NCI-H2171 treated with DMSO at 0.1 percent for 48 hours (cell line): ENCODE measurements at regions not wholly inside any gene's neighbourhood (a gene's known extent, or its start where the extent isn't known, plus 50 kb on each side); places are given as distances from the start of the nearest gene placed in this dataset.
"Not testable (repeated sequence)": the region's sequence is repeated elsewhere in the genome, so short reads cannot be mapped to it uniquely, and the experiment has no call there.

ENCODE experiments used
- DNase-seq: peaks from one replicate; lab custom pipeline; 2025; lab: John Stamatoyannopoulos, UW

- no peak for DNase-seq
Observed at GRCh38 chr2:8118940-8119781, 562.7 kb upstream of the ID2 start.

- no peak for DNase-seq
Observed at GRCh38 chr2:8119782-8120505, 561.9 kb upstream of the ID2 start.

GRCh38 chr2:8120506-8120860 is 561.4 kb upstream of the ID2 start:
- DNase-seq, result no peak

- DNase-seq, result no peak
Observed at GRCh38 chr2:8121022-8121825, 560.6 kb upstream of the ID2 start.

- no peak for DNase-seq
Observed at GRCh38 chr2:8121826-8122513, 559.9 kb upstream of the ID2 start.

GRCh38 chr2:8122520-8122919 is 559.3 kb upstream of the ID2 start:
- no peak for DNase-seq

GRCh38 chr2:8123464-8123863 is 558.4 kb upstream of the ID2 start:
- no peak for DNase-seq

GRCh38 chr2:8125741-8126711 is 555.8 kb upstream of the ID2 start:
- DNase-seq, result no peak

GRCh38 chr2:8126783-8127182 is 555.1 kb upstream of the ID2 start:
- no peak for DNase-seq

- DNase-seq, result not testable (repeated sequence)
Observed at GRCh38 chr2:8131423-8131822, 550.4 kb upstream of the ID2 start.

GRCh38 chr2:8132351-8132831 is 549.5 kb upstream of the ID2 start:
- no peak for DNase-seq

GRCh38 chr2:8132879-8133278 is 549.0 kb upstream of the ID2 start:
- no peak for DNase-seq

- no peak for DNase-seq
Observed at GRCh38 chr2:8133363-8133762, 548.5 kb upstream of the ID2 start.

GRCh38 chr2:8133913-8134472 is 547.9 kb upstream of the ID2 start:
- no peak for DNase-seq

GRCh38 chr2:8134473-8134932 is 547.4 kb upstream of the ID2 start:
- no peak for DNase-seq

GRCh38 chr2:8134985-8135682 is 546.7 kb upstream of the ID2 start:
- DNase-seq, result peak; percentile 54

- no peak for DNase-seq
Observed at GRCh38 chr2:8137801-8138200, 544.1 kb upstream of the ID2 start.

GRCh38 chr2:8138525-8138922 is 543.3 kb upstream of the ID2 start:
- no peak for DNase-seq

GRCh38 chr2:8138923-8139667 is 542.8 kb upstream of the ID2 start:
- no peak for DNase-seq
